ENCODE measurements at regions not wholly inside any gene's neighbourhood (a gene's known extent, or its start where the extent isn't known, plus 50 kb on each side); places are given as distances from the start of the nearest gene placed in this dataset.

DNA sequence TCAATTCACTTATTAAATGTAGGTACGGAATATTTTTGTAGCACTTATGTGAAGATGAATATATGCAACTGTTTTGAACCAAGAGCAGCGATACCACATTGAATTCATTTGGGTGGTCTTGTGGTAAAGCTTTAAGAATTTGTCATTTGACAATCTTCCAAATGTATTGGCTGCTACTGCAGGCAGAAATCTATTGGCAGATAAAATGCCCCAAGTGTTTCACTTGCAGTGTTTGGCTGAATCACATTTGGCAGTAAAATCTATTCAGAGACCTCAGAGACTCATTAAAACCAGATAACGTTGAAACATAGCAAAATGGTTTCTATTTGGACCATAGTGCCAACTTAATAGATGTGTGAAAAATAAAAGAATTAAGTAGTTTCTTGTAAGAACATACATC is 303.4 kb downstream of the FGF13 start:
- no peak for TF ChIP-seq POLR2A (IDR thresholded peaks at IDR 0.05; ENCODE audit: low read length)
- TF ChIP-seq GATA1 (IDR thresholded peaks at IDR 0.05; ENCODE audit: low read depth, low read length): no peak

Measured in erythroblast (primary cell).